Right lobe of liver (tissue), 6 donors: ENCODE measurements at regions not wholly inside any gene's neighbourhood (a gene's known extent, or its start where the extent isn't known, plus 50 kb on each side); places are given as distances from the start of the nearest gene placed in this dataset.

Experiments used
- ATAC-seq, 4 donors: fragments of 200-7000 bp; cut with Tn5 transposase; one replicate each; pipeline ENCODE4 v1.9.1; 2020; ENCODE audit warnings: mild to moderate bottlenecking in 4 of 4, moderate library complexity in 4 of 4
- DNase-seq, 3 donors: peaks; one replicate each; pipeline ENCODE4 v3.0.0-alpha.2; 2020
- H3K27ac ChIP-seq, 3 donors: fragments of 200-600 bp; one replicate each; pipeline ENCODE4 v1.8.0; 2022
- H3K27me3 ChIP-seq, 2 donors: fragments of 200-600 bp; one replicate each; pipeline ENCODE4 v1.8.0; 2022
- H3K36me3 ChIP-seq, 4 donors: fragments of 200-600 bp; sonication (generic) in 1 of 4; one replicate each; pipeline versions ENCODE4 v1.5.1 to v1.8.0; 2017 to 2022; ENCODE audit warnings: control low read depth in 1 of 4
- H3K4me1 ChIP-seq, 4 donors: fragments of 200-600 bp; sonication (generic) in 1 of 4; one replicate each; pipeline versions ENCODE4 v1.5.1 to v1.8.0; 2017 to 2022; ENCODE audit warnings: control low read depth in 1 of 4
- H3K4me3 ChIP-seq, 3 donors: fragments of 200-600 bp; one replicate each; pipeline ENCODE4 v1.8.0; 2022
- H3K9me3 ChIP-seq, 4 donors: fragments of 200-600 bp; sonication (generic) in 1 of 4; one replicate each; pipeline versions ENCODE4 v1.5.1 to v1.8.0; 2017 to 2022; ENCODE audit warnings: control low read depth in 1 of 4
- CTCF ChIP-seq, 4 donors: fragments of 200-600 bp in 3 of 4; fragments of 450-650 bp in 1 of 4; IDR thresholded peaks; one replicate each; pipeline versions ENCODE4 v1.5.1 to v1.8.0; 2016 to 2022; ENCODE audit warnings: antibody characterized with exemption in 4 of 4, mild to moderate bottlenecking in 2 of 4
- POLR2A ChIP-seq: fragments of 450-650 bp; IDR thresholded peaks from one replicate; pipeline ENCODE4 v1.6.1; 2017; ENCODE audit warnings: antibody characterized with exemption, mild to moderate bottlenecking
- WGBS: methylation state at CpG from one replicate; pipeline ENCODE4 v1.1.6; 2018; ENCODE audit warnings: low coverage, low lambda C conversion rate; ENCODE audit not compliant: insufficient coverage; ENCODE audit errors: missing lambda C conversion rate; 5-methylcytosine and 5-hydroxymethylcytosine counted together
- intact Hi-C, 2 donors: fragments of 100-400 bp; cut with DNase I; formaldehyde crosslinking; loops; one replicate each; pipeline versions ENCODE4 v1.11.2 to v1.14.1; 2022
- donor health status: DM: no; HTN: yes; CAD: no.
- donor health status: DM: no; HTN: no; CAD: no.
- donor health status: DM: no; HTN: no; CAD: no.
- donor health status: DM: no; HTN: yes; CAD: no.
- donor health status: DM: no; HTN: yes; CAD: no.

- H3K4me3 ChIP-seq = no peak overlapping the region
- intact Hi-C loops = no loop called here
- ATAC-seq = no peak
- TF ChIP-seq CTCF (IDR thresholded peaks at IDR 0.05) = no peak
- no peak for TF ChIP-seq POLR2A
- H3K4me1 ChIP-seq = no peaks in the 10 kb centered on the region
- no peaks in the 10 kb centered on the region for H3K36me3 ChIP-seq
- H3K9me3 ChIP-seq = no peaks in the 10 kb centered on the region
- no peak overlapping the region for H3K27ac ChIP-seq
- no peak for DNase-seq
- no peaks in the 10 kb centered on the region for H3K27me3 ChIP-seq
Measured at GRCh38 chr4:162988530-162988929, 178.2 kb downstream of the NAF1 start.

- TF ChIP-seq CTCF (IDR thresholded peaks at IDR 0.05) = no peak
- TF ChIP-seq POLR2A = no peak
- DNase-seq (no peak), ATAC-seq (no peak)
- Histone ChIP-seq H3K27ac (no peak overlapping the region), H3K36me3 (no peaks in the 10 kb centered on the region), H3K27me3 (no peaks in the 10 kb centered on the region), H3K4me1 (no peaks in the 10 kb centered on the region), H3K9me3 (no peaks in the 10 kb centered on the region), H3K4me3 (no peak overlapping the region)
- intact Hi-C loops = no loop called here
- WGBS = 70% methylated on average over 1 of the region's 13 CpGs
Measured at GRCh38 chr4:162985131-162985530, 181.6 kb downstream of the NAF1 start.

- H3K4me1 ChIP-seq = no peaks in the 10 kb centered on the region
- no peaks in the 10 kb centered on the region for H3K36me3 ChIP-seq
- no peaks in the 10 kb centered on the region for H3K9me3 ChIP-seq
- WGBS = 79% methylated on average over 17 of the region's 18 CpGs
- no peaks in the 10 kb centered on the region for H3K27me3 ChIP-seq
- TF ChIP-seq POLR2A = no peak
- TF ChIP-seq CTCF (IDR thresholded peaks at IDR 0.05) = no peak
- H3K4me3 ChIP-seq = no peak overlapping the region
- H3K27ac ChIP-seq = no peak overlapping the region
- no peak for ATAC-seq
- intact Hi-C loops = no loop called here
- DNase-seq = no peak
Measured at GRCh38 chr4:162984621-162985020, 182.1 kb downstream of the NAF1 start.

- H3K4me1 ChIP-seq = no peaks in the 10 kb centered on the region
- H3K27ac ChIP-seq = no peak overlapping the region
- no peak overlapping the region for H3K4me3 ChIP-seq
- H3K9me3 ChIP-seq = no peaks in the 10 kb centered on the region
- ATAC-seq (no peak), DNase-seq (no peak)
- intact Hi-C loops = no loop called here
- no peaks in the 10 kb centered on the region for H3K36me3 ChIP-seq
- no peaks in the 10 kb centered on the region for H3K27me3 ChIP-seq
- TF ChIP-seq POLR2A (no peak), CTCF (IDR thresholded peaks at IDR 0.05) (no peak)
- WGBS = 61% methylated on average over 2 of the region's 2 CpGs
Measured at GRCh38 chr4:162981823-162982222, 184.9 kb downstream of the NAF1 start.

- 55% methylated on average over 2 of the region's 2 CpGs for WGBS
- intact Hi-C loops = no loop called here
- no peak overlapping the region for H3K27ac ChIP-seq
- no peak for TF ChIP-seq POLR2A
- TF ChIP-seq CTCF (IDR thresholded peaks at IDR 0.05) = no peak
- no peak for ATAC-seq
- no peaks in the 10 kb centered on the region for H3K4me1 ChIP-seq
- H3K9me3 ChIP-seq = no peaks in the 10 kb centered on the region
- no peak overlapping the region for H3K4me3 ChIP-seq
- H3K27me3 ChIP-seq = no peaks in the 10 kb centered on the region
- DNase-seq = no peak
- H3K36me3 ChIP-seq = no peaks in the 10 kb centered on the region
Measured at GRCh38 chr4:162978398-162978797, 188.3 kb downstream of the NAF1 start.
